Lung (tissue), 11 donors: ENCODE measurements at regions not wholly inside any gene's neighbourhood (a gene's known extent, or its start where the extent isn't known, plus 50 kb on each side); places are given as distances from the start of the nearest gene placed in this dataset.

Experiments used
- ATAC-seq: fragments of 200-7000 bp; cut with Tn5 transposase; one replicate; pipeline ENCODE4 v1.9.1; 2020; ENCODE audit warnings: moderate number of reproducible peaks; ENCODE audit not compliant: insufficient read depth, low FRiP score
- DNase-seq, 3 donors: peaks; one replicate each; pipeline ENCODE4 v3.0.0-alpha.2; 2013 to 2017
- H3K27ac ChIP-seq, 2 donors: one replicate each; pipeline ENCODE4 v1.5.1; 2013; ENCODE audit warnings: mild to moderate bottlenecking in 2 of 2, moderate library complexity in 2 of 2, control low read depth in 1 of 2, inconsistent platforms in 1 of 2, low read depth in 1 of 2, low read length in 1 of 2
- H3K27me3 ChIP-seq, 3 donors: one replicate each; pipeline ENCODE4 v1.5.1; 2013; ENCODE audit warnings: low read length in 2 of 3; ENCODE audit not compliant: control insufficient read depth in 3 of 3, insufficient read depth in 3 of 3
- H3K36me3 ChIP-seq, 4 donors: one replicate each; pipeline ENCODE4 v1.5.1; 2013; ENCODE audit warnings: low read length in 4 of 4, mild to moderate bottlenecking in 1 of 4, moderate library complexity in 1 of 4; ENCODE audit not compliant: control insufficient read depth in 4 of 4, insufficient read depth in 4 of 4
- H3K4me1 ChIP-seq, 5 donors: one replicate each; pipeline ENCODE4 v1.5.1; 2013; ENCODE audit warnings: low read length in 5 of 5, mild to moderate bottlenecking in 2 of 5, moderate library complexity in 1 of 5; ENCODE audit not compliant: control insufficient read depth in 5 of 5, insufficient read depth in 5 of 5
- H3K4me3 ChIP-seq: one replicate; pipeline ENCODE4 v1.5.1; 2013; ENCODE audit warnings: mild to moderate bottlenecking, control low read depth, moderate library complexity
- H3K9ac ChIP-seq, 2 donors: one replicate each; pipeline ENCODE4 v1.5.1; 2013; ENCODE audit warnings: low read length in 2 of 2, control low read depth in 1 of 2; ENCODE audit not compliant: insufficient read depth in 1 of 2
- H3K9me3 ChIP-seq, 4 donors: one replicate each; pipeline ENCODE4 v1.5.1; 2013; ENCODE audit warnings: low read length in 3 of 4, mild to moderate bottlenecking in 1 of 4, moderate library complexity in 1 of 4; ENCODE audit not compliant: control insufficient read depth in 4 of 4, insufficient read depth in 3 of 4
- WGBS, 2 donors: extraction: QIAGEN DNeasy Blood & Tissue Kit; methylation state at CpG; one replicate each; pipeline ENCODE4 v1.1.7; 2013; 5-methylcytosine and 5-hydroxymethylcytosine counted together
- TF ChIP-seq, protein P1 (sequence below): IDR thresholded peaks from 2 replicates; pipeline ENCODE4 v1.5.1; 2012; ENCODE audit warnings: mild to moderate bottlenecking; ENCODE audit errors: control extremely low read depth, extremely low read depth
- donor health status: control.
- donor health status: control.
- donor health status: Bipolar disorder and iron deficiency.
- donor health status: healthy.
- donor health status: DM: yes; HTN: yes; CAD: no.

DNA sequence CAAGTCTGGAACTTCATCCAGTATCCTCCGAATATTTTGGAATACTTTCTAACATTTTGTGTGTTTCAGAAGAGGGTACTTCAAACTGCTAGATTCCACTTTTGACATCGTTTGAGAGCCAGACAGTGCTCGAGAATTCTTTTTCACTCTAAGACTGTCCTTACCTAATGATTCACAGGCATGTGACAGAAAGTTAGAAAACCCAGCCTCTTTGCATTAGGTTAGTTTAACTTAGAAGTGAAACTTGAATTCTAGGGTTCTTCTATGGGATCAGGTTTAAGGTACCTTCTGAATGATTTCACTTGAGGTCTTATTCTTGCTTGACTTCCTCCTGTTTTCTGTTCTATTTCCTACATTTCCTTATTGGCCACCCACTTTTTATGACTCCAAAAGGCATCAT is 431.8 kb downstream of the SLC6A15 start:
- WGBS, 2 donors, result 61 to 73% methylated on average over 3 of the region's 3 CpGs

GRCh38 chr12:84470361-84470760 is 442.2 kb downstream of the SLC6A15 start:
- Histone ChIP-seq H3K4me1 (no peaks in the 10 kb centered on the region), H3K36me3 (no peaks in the 10 kb centered on the region), H3K27ac (no peak overlapping the region), H3K9me3 (no peaks in the 10 kb centered on the region), H3K9ac (no peak overlapping the region), H3K27me3 (no peaks in the 10 kb centered on the region), H3K4me3 (no peak overlapping the region)
- ATAC-seq (no peak), DNase-seq (peak in 1 of 3 donors; percentile 6)
- TF ChIP-seq, protein P1, sequence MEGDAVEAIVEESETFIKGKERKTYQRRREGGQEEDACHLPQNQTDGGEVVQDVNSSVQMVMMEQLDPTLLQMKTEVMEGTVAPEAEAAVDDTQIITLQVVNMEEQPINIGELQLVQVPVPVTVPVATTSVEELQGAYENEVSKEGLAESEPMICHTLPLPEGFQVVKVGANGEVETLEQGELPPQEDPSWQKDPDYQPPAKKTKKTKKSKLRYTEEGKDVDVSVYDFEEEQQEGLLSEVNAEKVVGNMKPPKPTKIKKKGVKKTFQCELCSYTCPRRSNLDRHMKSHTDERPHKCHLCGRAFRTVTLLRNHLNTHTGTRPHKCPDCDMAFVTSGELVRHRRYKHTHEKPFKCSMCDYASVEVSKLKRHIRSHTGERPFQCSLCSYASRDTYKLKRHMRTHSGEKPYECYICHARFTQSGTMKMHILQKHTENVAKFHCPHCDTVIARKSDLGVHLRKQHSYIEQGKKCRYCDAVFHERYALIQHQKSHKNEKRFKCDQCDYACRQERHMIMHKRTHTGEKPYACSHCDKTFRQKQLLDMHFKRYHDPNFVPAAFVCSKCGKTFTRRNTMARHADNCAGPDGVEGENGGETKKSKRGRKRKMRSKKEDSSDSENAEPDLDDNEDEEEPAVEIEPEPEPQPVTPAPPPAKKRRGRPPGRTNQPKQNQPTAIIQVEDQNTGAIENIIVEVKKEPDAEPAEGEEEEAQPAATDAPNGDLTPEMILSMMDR, result no peak

More for the DNA sequence above, 431.8 kb downstream of the SLC6A15 start:
- Histone ChIP-seq H3K9me3 (no peaks in the 10 kb centered on the region), H3K4me3 (no peak overlapping the region), H3K27me3 (no peaks in the 10 kb centered on the region), H3K4me1 (no peaks in the 10 kb centered on the region), H3K27ac (no peak overlapping the region), H3K36me3 (no peaks in the 10 kb centered on the region), H3K9ac (no peak overlapping the region)
- no peak for ATAC-seq
- TF ChIP-seq, protein P1, result no peak
- no peak for DNase-seq

GRCh38 chr12:84464616-84465015 is 448.0 kb downstream of the SLC6A15 start:
- H3K27me3 ChIP-seq, result no peaks in the 10 kb centered on the region
- WGBS, 2 donors, result 55 to 69% methylated on average over 5 of the region's 5 CpGs
- peak in 1 of 3 donors; percentile 10 for DNase-seq
- peaks cover 0 to 2% (median 0%) of the 10 kb centered on the region in 4 donors for H3K9me3 ChIP-seq
- peaks cover 0 to 4% (median 0%) of the 10 kb centered on the region in 5 donors for H3K4me1 ChIP-seq
- no peak for ATAC-seq
- no peak overlapping the region for H3K9ac ChIP-seq
- no peak overlapping the region for H3K4me3 ChIP-seq
- TF ChIP-seq, protein P1, result no peak
- no peaks in the 10 kb centered on the region for H3K36me3 ChIP-seq
- H3K27ac ChIP-seq, result no peak overlapping the region
